ENCODE measurements at regions not wholly inside any gene's neighbourhood (a gene's known extent, or its start where the extent isn't known, plus 50 kb on each side); places are given as distances from the start of the nearest gene placed in this dataset.
A peak's percentile ranks its signal among the peaks of the same experiment; 100 is the strongest.

DNA sequence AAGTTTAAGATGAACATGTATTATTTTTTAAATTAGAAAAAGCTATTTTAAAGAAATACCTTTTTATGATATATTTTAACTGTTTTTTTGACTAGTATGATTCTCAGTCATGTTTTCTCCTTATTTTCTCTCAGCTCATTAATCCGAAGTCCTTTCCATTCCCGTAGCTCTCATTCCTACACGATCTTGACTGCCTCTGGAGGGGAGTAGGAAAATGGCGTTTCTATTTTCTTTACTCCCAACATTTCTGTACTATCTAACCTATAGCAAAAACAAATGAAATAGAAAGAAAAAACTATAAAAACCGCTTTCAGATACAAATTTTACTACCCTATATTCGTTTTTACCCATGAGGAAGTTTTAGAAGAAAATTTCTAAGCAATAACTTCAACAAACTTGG is 343.8 kb downstream of the RBM26 start:
- ChIA-PET POLR2A (ENCODE audit: partially characterized antibody) (no interaction called here), CTCF (ENCODE audit: partially characterized antibody) (interaction anchor here (0.9 to 3.5 kb wide), 4 partner anchors 10 to 184 kb away, joined by 3 to 17 read pairs (median 6); no protein-coding TSS in a partner anchor)
- Histone ChIP-seq H3K9ac (replicated peaks in 1 of 4; ENCODE audit: extremely low read depth in 1 of 4, low read depth in 3 of 4, low read length in 3 of 4) (no peak overlapping the region), H2AFZ (ENCODE audit: low read length) (0 out of 2 replicates have a peak overlapping the region, but pooled peaks have one; percentile 21), H3K27ac (ENCODE audit: low read depth, low read length) (no peak overlapping the region), H4K8ac (ENCODE audit: extremely low read depth, insufficient read depth, low read length) (no peak overlapping the region), H3K56ac (replicated peaks; ENCODE audit: insufficient read length, low read depth, low read length) (no peak overlapping the region), H2BK120ac (replicated peaks; ENCODE audit: low read depth, low read length) (no peak overlapping the region), H3K9me3 (ENCODE audit: insufficient read depth in 2 of 2, low read depth in 1 of 2, low read length in 1 of 2) (no peaks in the 10 kb centered on the region), H3K4me3 (ENCODE audit: extremely low read depth in 1 of 4, insufficient read depth in 2 of 4, low read depth in 3 of 4, low read length in 4 of 4) (no peak overlapping the region), H3K23ac (ENCODE audit: insufficient read length) (no peak overlapping the region), H3K4me2 (ENCODE audit: insufficient read depth in 1 of 2, low read depth in 2 of 2, low read length in 2 of 2) (no peak overlapping the region), H4K5ac (ENCODE audit: insufficient read length, low read depth, low read length) (no peak overlapping the region), H3K4ac (replicated peaks; ENCODE audit: insufficient read length, low read depth, low read length) (no peak overlapping the region), H3K23me2 (ENCODE audit: low read depth, low read length) (no peaks in the 10 kb centered on the region), H2BK20ac (ENCODE audit: low read length) (no peak overlapping the region), H3K79me2 (ENCODE audit: control insufficient read depth in 1 of 2, insufficient read depth in 2 of 2, low read length in 2 of 2) (no peaks in the 10 kb centered on the region), H3K27me3 (replicated peaks in 1 of 4; ENCODE audit: control insufficient read depth in 3 of 4, extremely low read depth in 1 of 4, insufficient read depth in 3 of 4, low read length in 3 of 4) (no peaks in the 10 kb centered on the region), H2BK12ac (ENCODE audit: low read depth, low read length) (no peak overlapping the region), H4K20me1 (replicated peaks in 1 of 2; ENCODE audit: control insufficient read depth in 1 of 2, insufficient read depth in 2 of 2, low read length in 2 of 2) (no peaks in the 10 kb centered on the region), H2AK5ac (ENCODE audit: low read depth, low read length) (no peak overlapping the region), H3K14ac (ENCODE audit: insufficient read length) (no peak overlapping the region), H2BK15ac (ENCODE audit: low read length) (no peak overlapping the region), H3K36me3 (ENCODE audit: control insufficient read depth in 2 of 4, insufficient read depth in 4 of 4, low read length in 3 of 4) (no peaks in the 10 kb centered on the region), H4K91ac (replicated peaks; ENCODE audit: insufficient read length, low read length) (no peak overlapping the region), H3K4me1 (replicated peaks in 1 of 4; ENCODE audit: control insufficient read depth in 3 of 4, insufficient read depth in 4 of 4, low read length in 3 of 4) (no peaks in the 10 kb centered on the region; a peak in 1 of 7 replicates), H3K18ac (ENCODE audit: extremely low read depth, low read length) (no peak overlapping the region), H2BK5ac (ENCODE audit: low read depth, low read length) (no peak overlapping the region), H3K79me1 (ENCODE audit: low read depth, low read length) (no peaks in the 10 kb centered on the region)
- TF ChIP-seq RAD21 (IDR thresholded peaks at IDR 0.05 in 1 of 2, conservative IDR thresholded peaks at IDR 0.05 in 1 of 2; ENCODE audit: low read depth in 2 of 2, low read length in 2 of 2) (peak; percentile 26 to 35; a peak in 3 of 4 replicates), TBP (IDR thresholded peaks at IDR 0.05; ENCODE audit: low read depth, low read length) (no peak)
- DNase-seq (ENCODE audit: low read depth in 1 of 2, low spot score in 2 of 2), result no peak
- no peak for FAIRE-seq
- WGBS, 2 experiments (ENCODE audit: extremely low coverage in 1 of 2, insufficient coverage in 1 of 2, insufficient read length in 1 of 2, insufficient replicate concordance in 2 of 2, low coverage in 1 of 2, low lambda C conversion rate in 2 of 2, missing lambda C conversion rate in 1 of 2), result 73% methylated on average over 6 of the region's 6 CpGs; no CpG with 5 or more reads in 1 of the 2 experiments

Measured in H1 (cell line).